Kidney (tissue), 13 donors: ENCODE measurements at regions not wholly inside any gene's neighbourhood (a gene's known extent, or its start where the extent isn't known, plus 50 kb on each side); places are given as distances from the start of the nearest gene placed in this dataset.

Experiments
- DNase-seq, 5 donors: peaks; one replicate each; pipeline ENCODE4 v3.0.0-alpha.2; 2013 to 2020
- FAIRE-seq: peaks from 2 replicates; lab custom pipeline; 2012; peaks lifted over from hg19 to GRCh38; lab: Jason Lieb, UNC
- H3K27ac ChIP-seq, 2 donors: one replicate each; pipeline ENCODE4 v1.7.0; 2013; ENCODE audit warnings: low read depth in 2 of 2, low read length in 2 of 2, inconsistent platforms in 1 of 2
- H3K27me3 ChIP-seq: one replicate; pipeline ENCODE4 v1.7.1; 2013; ENCODE audit warnings: low read length, inconsistent platforms; ENCODE audit not compliant: control insufficient read depth, insufficient read depth
- H3K36me3 ChIP-seq, 3 donors: one replicate each; pipeline versions ENCODE4 v1.7.0 to v1.7.1; 2013; ENCODE audit warnings: low read length in 3 of 3, control low read depth in 1 of 3, inconsistent platforms in 1 of 3; ENCODE audit not compliant: insufficient read depth in 3 of 3, control insufficient read depth in 2 of 3
- H3K4me1 ChIP-seq, 3 donors: one replicate each; pipeline versions ENCODE4 v1.7.0 to v1.7.1; 2013; ENCODE audit warnings: low read length in 3 of 3, inconsistent platforms in 1 of 3, low read depth in 1 of 3; ENCODE audit not compliant: control insufficient read depth in 2 of 3, insufficient read depth in 2 of 3
- H3K4me3 ChIP-seq, 3 donors: one replicate each; pipeline versions ENCODE4 v1.7.0 to v1.8.1; 2013; ENCODE audit warnings: low read length in 3 of 3, control low read depth in 1 of 3, inconsistent platforms in 1 of 3
- H3K9ac ChIP-seq, 3 donors: one replicate each; pipeline versions ENCODE4 v1.7.0 to v1.7.1; 2013; ENCODE audit warnings: low read length in 3 of 3, control low read depth in 1 of 3, inconsistent platforms in 1 of 3
- H3K9me3 ChIP-seq, 3 donors: one replicate each; pipeline versions ENCODE4 v1.7.0 to v1.7.1; 2013; ENCODE audit warnings: low read length in 3 of 3, control low read depth in 1 of 3, inconsistent platforms in 1 of 3; ENCODE audit not compliant: control insufficient read depth in 2 of 3, insufficient read depth in 1 of 3
- CTCF ChIP-seq: IDR thresholded peaks from 3 replicates; pipeline ENCODE4 v1.5.1; 2012; ENCODE audit warnings: mild to moderate bottlenecking, moderate library complexity, borderline replicate concordance; ENCODE audit not compliant: insufficient read depth; ENCODE audit errors: extremely low read depth
- intact Hi-C: fragments of 100-400 bp; cut with DNase I; formaldehyde crosslinking; loops from one replicate; pipeline ENCODE4 v1.11.1; 2022
- donor health status: control.
- donor health status: control.
- donor health status: control.
- donor health status: control.
- donor health status: control.
- donor health status: DM: yes; HTN: yes; CAD: no.
- donor health status: Normal renal cell carcinoma (clear cell type).

- Histone ChIP-seq H3K4me1 (no peaks in the 10 kb centered on the region), H3K27ac (no peak overlapping the region), H3K36me3 (no peaks in the 10 kb centered on the region), H3K4me3 (no peak overlapping the region), H3K27me3 (no peaks in the 10 kb centered on the region), H3K9me3 (no peaks in the 10 kb centered on the region), H3K9ac (no peak overlapping the region)
- DNase-seq (no peak), FAIRE-seq (no peak)
- intact Hi-C loops: no loop called here
- no peak for TF ChIP-seq CTCF
Measured at GRCh38 chr11:70619591-70619990, 221.3 kb downstream of the CTTN start.

GRCh38 chr11:70620510-70621184, 222.3 kb downstream of the CTTN start:
- Histone ChIP-seq H3K36me3 (no peaks in the 10 kb centered on the region), H3K9ac (no peak overlapping the region), H3K27ac (no peak overlapping the region), H3K27me3 (no peaks in the 10 kb centered on the region), H3K4me1 (no peaks in the 10 kb centered on the region), H3K4me3 (no peak overlapping the region), H3K9me3 (no peaks in the 10 kb centered on the region)
- intact Hi-C loops: no loop called here
- FAIRE-seq (no peak), DNase-seq (no peak)
- no peak for TF ChIP-seq CTCF

- H3K27me3 ChIP-seq: no peaks in the 10 kb centered on the region
- H3K4me1 ChIP-seq: no peaks in the 10 kb centered on the region
- no peaks in the 10 kb centered on the region for H3K9me3 ChIP-seq
- no peak overlapping the region for H3K9ac ChIP-seq
- no peak for TF ChIP-seq CTCF
- FAIRE-seq: no peak
- no peaks in the 10 kb centered on the region for H3K36me3 ChIP-seq
- H3K4me3 ChIP-seq: no peak overlapping the region
- no peak overlapping the region for H3K27ac ChIP-seq
- intact Hi-C loops: no loop called here
- DNase-seq: no peak
Measured at GRCh38 chr11:70621241-70621640, 222.9 kb downstream of the CTTN start.

- Histone ChIP-seq H3K9me3 (no peaks in the 10 kb centered on the region), H3K36me3 (no peaks in the 10 kb centered on the region), H3K27me3 (no peaks in the 10 kb centered on the region), H3K4me3 (no peak overlapping the region), H3K27ac (no peak overlapping the region), H3K9ac (no peak overlapping the region), H3K4me1 (no peaks in the 10 kb centered on the region)
- DNase-seq (no peak), FAIRE-seq (no peak)
- intact Hi-C loops: no loop called here
- no peak for TF ChIP-seq CTCF
Measured at GRCh38 chr11:70622091-70622490, 223.8 kb downstream of the CTTN start.
